Mesendoderm (in vitro differentiated cells): ENCODE measurements at regions not wholly inside any gene's neighbourhood (a gene's known extent, or its start where the extent isn't known, plus 50 kb on each side); places are given as distances from the start of the nearest gene placed in this dataset.

ENCODE experiments used
- DNase-seq: peaks from one replicate; pipeline ENCODE4 v3.0.0; 2013
- H2AK5ac ChIP-seq: 2 replicates; pipeline ENCODE4 v1.6.1; 2013; ENCODE audit warnings: low read length, inconsistent platforms
- H2BK120ac ChIP-seq: 2 replicates; pipeline ENCODE4 v1.6.1; 2013; ENCODE audit warnings: low read depth, mild to moderate bottlenecking, low read length, moderate library complexity, mixed read lengths
- H2BK15ac ChIP-seq: replicated peaks from 2 replicates; pipeline ENCODE4 v1.6.1; 2013; ENCODE audit warnings: low read depth, mild to moderate bottlenecking, moderate library complexity
- H2BK5ac ChIP-seq: 2 replicates; pipeline ENCODE4 v1.6.1; 2013; ENCODE audit warnings: low read length, inconsistent platforms
- H3K18ac ChIP-seq: 2 replicates; pipeline ENCODE4 v1.6.1; 2013; ENCODE audit warnings: mild to moderate bottlenecking, low read length, mixed read lengths
- H3K23ac ChIP-seq: one replicate; pipeline ENCODE4 v1.6.1; 2013; ENCODE audit warnings: low read length
- H3K27ac ChIP-seq: 2 replicates; pipeline ENCODE4 v1.5.1; 2013; ENCODE audit warnings: low read depth, mild to moderate bottlenecking, inconsistent platforms, low read length, moderate library complexity
- H3K27me3 ChIP-seq: 2 replicates; pipeline ENCODE4 v1.6.1; 2013; ENCODE audit warnings: low read length, control low read depth, mild to moderate bottlenecking, inconsistent platforms; ENCODE audit not compliant: insufficient read depth, poor library complexity
- H3K36me3 ChIP-seq: 2 replicates; pipeline ENCODE4 v1.6.1; 2013; ENCODE audit warnings: low read length, inconsistent platforms; ENCODE audit not compliant: control insufficient read depth, insufficient read depth
- H3K4ac ChIP-seq: one replicate; pipeline ENCODE4 v1.6.1; 2013; ENCODE audit warnings: low read depth, mild to moderate bottlenecking, low read length, moderate library complexity
- H3K4me1 ChIP-seq: 2 replicates; pipeline ENCODE4 v1.6.1; 2013; ENCODE audit warnings: low read depth, low read length, inconsistent platforms; ENCODE audit not compliant: control insufficient read depth
- H3K4me2 ChIP-seq: 2 replicates; pipeline ENCODE4 v1.6.1; 2013; ENCODE audit warnings: low read length
- H3K4me3 ChIP-seq: 2 replicates; pipeline ENCODE4 v1.5.1; 2013; ENCODE audit warnings: mild to moderate bottlenecking, low read length
- H3K56ac ChIP-seq: one replicate; pipeline ENCODE4 v1.6.1; 2013; ENCODE audit warnings: low read length
- H3K79me1 ChIP-seq: 2 replicates; pipeline ENCODE4 v1.6.1; 2013; ENCODE audit warnings: low read length, inconsistent platforms
- H3K79me2 ChIP-seq: 2 replicates; pipeline ENCODE4 v1.6.1; 2013; ENCODE audit warnings: mild to moderate bottlenecking, low read length; ENCODE audit not compliant: control insufficient read depth, insufficient read depth
- H3K9ac ChIP-seq: 2 replicates; pipeline ENCODE4 v1.6.1; 2013; ENCODE audit warnings: low read length, inconsistent platforms
- H4K5ac ChIP-seq: one replicate; pipeline ENCODE4 v1.6.1; 2013; ENCODE audit warnings: low read length
- H4K8ac ChIP-seq: one replicate; pipeline ENCODE4 v1.6.1; 2013; ENCODE audit warnings: low read depth, mild to moderate bottlenecking, control low read depth, low read length, moderate library complexity
- WGBS: extraction: QIAGEN DNeasy Blood & Tissue Kit; methylation state at CpG from one replicate; pipeline ENCODE4 v1.1.7; 2013; ENCODE audit warnings: low lambda C conversion rate, missing lambda C conversion rate; ENCODE audit not compliant: insufficient coverage; ENCODE audit errors: extremely low coverage; 5-methylcytosine and 5-hydroxymethylcytosine counted together

DNA sequence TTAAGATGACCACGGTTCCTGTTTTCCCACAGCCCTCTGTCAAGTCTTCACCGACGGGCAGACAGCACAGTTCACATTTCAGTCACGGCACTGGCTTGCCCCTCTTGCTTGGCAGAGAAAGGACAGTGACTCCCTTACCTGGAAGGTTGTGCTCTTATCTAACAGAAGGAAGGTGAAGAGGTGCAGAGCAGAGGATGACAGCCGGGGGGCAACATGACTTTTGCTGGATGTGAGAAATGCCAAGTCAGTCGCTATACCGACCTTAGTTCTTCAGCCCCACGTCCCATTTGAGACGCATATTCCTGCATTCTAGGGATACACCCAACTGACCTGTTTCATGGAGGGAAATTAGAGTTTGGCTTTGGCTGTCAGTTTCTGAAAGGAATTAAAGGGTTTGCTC lies 492.3 kb downstream of the NPIPA7 start:
- Histone ChIP-seq H3K79me2 (no peaks in the 10 kb centered on the region), H2BK120ac (no peak overlapping the region), H3K4me2 (no peak overlapping the region), H3K4me3 (no peak overlapping the region), H3K79me1 (no peaks in the 10 kb centered on the region), H3K4ac (no peak overlapping the region), H2BK5ac (no peak overlapping the region), H3K9ac (no peak overlapping the region), H3K4me1 (no peaks in the 10 kb centered on the region), H3K18ac (no peak overlapping the region), H2BK15ac (no peak overlapping the region), H3K27me3 (no peaks in the 10 kb centered on the region), H3K27ac (no peak overlapping the region), H3K23ac (no peak overlapping the region), H3K36me3 (no peaks in the 10 kb centered on the region), H2AK5ac (no peak overlapping the region), H4K8ac (no peak overlapping the region), H3K56ac (no peak overlapping the region), H4K5ac (no peak overlapping the region)
- WGBS: no CpG with 5 or more reads among the region's 9 CpGs
- DNase-seq: peak; percentile 43

DNA sequence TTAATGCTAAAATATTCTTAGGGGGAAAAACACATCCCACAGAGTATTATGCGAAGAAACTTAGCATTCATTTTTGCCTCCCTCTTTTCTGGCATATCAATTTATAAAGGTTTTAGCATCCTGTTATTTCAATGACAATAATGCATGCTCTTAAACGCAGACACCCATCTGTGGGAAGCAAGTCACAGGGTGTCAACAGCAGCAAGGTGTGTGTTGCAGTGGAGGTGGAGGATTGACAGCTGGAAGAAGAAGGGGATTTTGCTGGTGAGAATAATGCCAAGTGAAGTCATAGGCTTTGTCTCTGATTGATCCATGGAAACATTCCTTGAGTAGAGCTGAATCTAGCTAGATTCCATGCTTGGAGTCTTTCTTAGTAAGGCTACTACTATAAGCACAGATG lies 498.1 kb downstream of the NPIPA7 start:
- Histone ChIP-seq H3K23ac (no peak overlapping the region), H4K5ac (no peak overlapping the region), H2AK5ac (no peak overlapping the region), H3K4ac (no peak overlapping the region), H3K56ac (no peak overlapping the region), H4K8ac (no peak overlapping the region), H3K27ac (no peak overlapping the region), H2BK15ac (no peak overlapping the region), H3K36me3 (no peaks in the 10 kb centered on the region), H3K18ac (no peak overlapping the region), H2BK120ac (no peak overlapping the region), H3K4me2 (no peak overlapping the region), H2BK5ac (no peak overlapping the region), H3K79me2 (no peaks in the 10 kb centered on the region), H3K4me1 (no peaks in the 10 kb centered on the region), H3K9ac (no peak overlapping the region), H3K79me1 (no peaks in the 10 kb centered on the region), H3K4me3 (no peak overlapping the region), H3K27me3 (no peaks in the 10 kb centered on the region)
- DNase-seq: no peak
- WGBS: no CpG with 5 or more reads among the region's 2 CpGs

DNA sequence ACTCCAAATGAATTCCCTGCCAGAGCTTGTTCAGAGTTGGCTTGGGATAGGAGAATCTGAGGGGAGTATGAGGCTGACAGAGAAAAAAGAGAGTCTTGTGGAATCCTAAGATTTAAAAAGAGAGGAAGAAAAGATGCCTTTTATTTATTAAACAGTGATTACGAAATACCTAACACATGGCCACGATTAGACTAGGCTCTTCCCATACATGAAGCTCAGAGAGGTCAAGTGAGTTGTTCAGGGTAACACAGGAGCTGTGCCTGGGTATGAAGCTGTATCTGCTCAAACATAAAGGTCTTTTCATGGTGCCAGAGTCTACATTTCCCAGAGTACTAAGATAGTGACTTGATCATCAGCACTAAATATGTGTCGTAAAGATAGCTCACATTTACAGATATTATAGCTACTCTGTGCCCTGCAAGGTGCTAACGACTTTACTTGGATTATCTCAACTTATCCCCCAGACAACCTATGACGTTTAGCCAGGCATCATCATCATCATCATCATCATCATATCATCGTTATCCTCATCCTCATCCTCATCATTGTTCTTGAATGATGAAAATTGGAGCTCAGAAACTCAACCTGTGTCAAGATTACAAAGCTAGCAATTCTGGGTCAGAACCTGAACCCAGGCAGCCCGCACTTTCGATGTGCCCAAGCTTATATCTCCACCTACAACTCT lies 500.8 kb downstream of the NPIPA7 start:
- Histone ChIP-seq H3K79me1 (no peaks in the 10 kb centered on the region), H3K18ac (no peak overlapping the region), H3K27me3 (no peaks in the 10 kb centered on the region), H3K36me3 (no peaks in the 10 kb centered on the region), H2BK15ac (no peak overlapping the region), H3K79me2 (no peaks in the 10 kb centered on the region), H3K4me1 (no peaks in the 10 kb centered on the region), H4K5ac (no peak overlapping the region), H2BK120ac (no peak overlapping the region), H3K27ac (no peak overlapping the region), H3K4ac (no peak overlapping the region), H2AK5ac (no peak overlapping the region), H3K4me3 (no peak overlapping the region), H4K8ac (no peak overlapping the region), H3K9ac (no peak overlapping the region), H3K56ac (no peak overlapping the region), H2BK5ac (no peak overlapping the region), H3K23ac (no peak overlapping the region), H3K4me2 (no peak overlapping the region)
- no peak for DNase-seq
- 100% methylated on average over 2 of the region's 8 CpGs for WGBS

DNA sequence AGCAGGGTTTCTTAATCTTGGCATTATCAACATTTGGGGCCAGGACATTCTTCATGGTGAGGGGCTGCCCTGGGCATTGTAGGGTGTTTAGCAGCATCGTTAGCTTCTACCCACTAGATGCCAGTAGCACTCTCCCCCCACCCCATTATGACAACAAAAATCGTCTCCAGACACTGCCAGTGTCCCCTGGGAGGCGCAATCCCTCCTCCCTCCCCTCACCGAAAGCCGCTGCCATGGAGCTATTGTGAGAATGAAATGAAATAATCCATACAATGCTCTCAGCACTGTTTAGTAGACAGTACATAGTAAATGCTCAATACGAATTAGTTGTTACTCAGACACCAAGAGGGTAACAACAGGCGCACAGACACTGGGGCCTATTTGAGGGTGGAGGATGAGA lies 502.9 kb downstream of the NPIPA7 start:
- no peak overlapping the region for H3K27ac ChIP-seq
- H2AK5ac ChIP-seq: no peak overlapping the region
- H3K27me3 ChIP-seq: no peaks in the 10 kb centered on the region
- no peak overlapping the region for H3K4ac ChIP-seq
- no peak overlapping the region for H4K5ac ChIP-seq
- no peak overlapping the region for H3K56ac ChIP-seq
- no peak overlapping the region for H3K4me3 ChIP-seq
- H2BK15ac ChIP-seq: no peak overlapping the region
- no peaks in the 10 kb centered on the region for H3K36me3 ChIP-seq
- no peak overlapping the region for H3K4me2 ChIP-seq
- H3K4me1 ChIP-seq: no peaks in the 10 kb centered on the region
- no CpG with 5 or more reads among the region's 7 CpGs for WGBS
- H3K79me1 ChIP-seq: no peaks in the 10 kb centered on the region
- no peak overlapping the region for H4K8ac ChIP-seq
- H3K79me2 ChIP-seq: no peaks in the 10 kb centered on the region
- H3K18ac ChIP-seq: no peak overlapping the region
- H3K23ac ChIP-seq: no peak overlapping the region
- no peak overlapping the region for H2BK120ac ChIP-seq
- DNase-seq: peak; percentile 31
- H2BK5ac ChIP-seq: no peak overlapping the region
- no peak overlapping the region for H3K9ac ChIP-seq

DNA sequence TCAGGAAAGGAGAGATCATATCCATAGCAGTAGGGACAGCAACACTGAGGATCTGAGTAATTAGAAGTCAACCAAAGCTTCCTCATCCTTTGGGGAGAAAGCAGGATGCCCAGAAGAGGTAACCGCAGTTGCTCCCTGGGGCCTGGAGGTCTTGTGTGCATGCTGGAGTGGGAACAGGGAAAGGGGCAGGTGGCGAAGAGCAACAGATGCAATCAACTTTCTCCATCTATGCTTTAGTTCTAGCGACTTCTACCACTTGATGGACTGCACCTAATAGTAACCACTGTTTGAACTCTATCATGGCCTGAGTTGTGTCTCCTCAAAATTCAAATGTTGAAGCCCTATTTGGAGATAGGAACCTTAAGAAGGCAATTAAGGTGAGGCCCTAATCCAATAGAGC lies 503.8 kb downstream of the NPIPA7 start:
- no peak overlapping the region for H4K5ac ChIP-seq
- H2AK5ac ChIP-seq: no peak overlapping the region
- no peak overlapping the region for H4K8ac ChIP-seq
- no peaks in the 10 kb centered on the region for H3K79me2 ChIP-seq
- no peaks in the 10 kb centered on the region for H3K27me3 ChIP-seq
- no CpG with 5 or more reads among the region's 3 CpGs for WGBS
- no peaks in the 10 kb centered on the region for H3K4me1 ChIP-seq
- no peak for DNase-seq
- no peak overlapping the region for H3K4me2 ChIP-seq
- no peaks in the 10 kb centered on the region for H3K36me3 ChIP-seq
- H2BK15ac ChIP-seq: no peak overlapping the region
- no peak overlapping the region for H3K9ac ChIP-seq
- H2BK5ac ChIP-seq: no peak overlapping the region
- H3K23ac ChIP-seq: no peak overlapping the region
- H3K4ac ChIP-seq: no peak overlapping the region
- H3K27ac ChIP-seq: no peak overlapping the region
- H3K56ac ChIP-seq: no peak overlapping the region
- H3K4me3 ChIP-seq: no peak overlapping the region
- no peaks in the 10 kb centered on the region for H3K79me1 ChIP-seq
- H2BK120ac ChIP-seq: no peak overlapping the region
- H3K18ac ChIP-seq: no peak overlapping the region

DNA sequence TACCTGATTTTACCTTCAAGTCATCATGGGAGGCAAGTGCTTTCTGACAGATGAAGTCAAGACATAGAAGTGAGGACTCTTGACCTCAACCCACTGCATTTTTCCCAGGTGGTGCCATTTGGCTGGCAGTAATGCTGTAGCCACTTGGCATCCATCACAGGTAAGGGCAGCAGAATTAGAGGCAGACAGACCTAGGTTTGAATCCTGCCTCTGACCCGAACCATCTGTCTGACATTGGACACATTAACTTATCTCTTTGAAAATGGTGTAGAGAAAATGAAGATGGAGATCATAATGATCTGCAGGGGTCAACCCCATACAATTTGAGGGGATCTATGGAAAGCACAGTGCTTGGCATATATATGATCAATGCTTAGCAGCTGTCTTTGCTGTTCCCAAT lies 505.5 kb downstream of the NPIPA7 start:
- H3K4ac ChIP-seq: no peak overlapping the region
- no peak overlapping the region for H2BK15ac ChIP-seq
- no peaks in the 10 kb centered on the region for H3K79me1 ChIP-seq
- no peak overlapping the region for H3K56ac ChIP-seq
- H3K27me3 ChIP-seq: no peaks in the 10 kb centered on the region
- H3K79me2 ChIP-seq: no peaks in the 10 kb centered on the region
- no peak overlapping the region for H2AK5ac ChIP-seq
- H3K9ac ChIP-seq: no peak overlapping the region
- no peak overlapping the region for H2BK5ac ChIP-seq
- no peak overlapping the region for H4K8ac ChIP-seq
- no peak overlapping the region for H3K18ac ChIP-seq
- no peak overlapping the region for H4K5ac ChIP-seq
- no peaks in the 10 kb centered on the region for H3K4me1 ChIP-seq
- H3K4me3 ChIP-seq: no peak overlapping the region
- H3K4me2 ChIP-seq: no peak overlapping the region
- H3K23ac ChIP-seq: no peak overlapping the region
- no CpG with 5 or more reads among the region's 1 CpG for WGBS
- no peaks in the 10 kb centered on the region for H3K36me3 ChIP-seq
- DNase-seq: no peak
- no peak overlapping the region for H2BK120ac ChIP-seq
- H3K27ac ChIP-seq: no peak overlapping the region
